AG04450 (cell line): ENCODE measurements at regions not wholly inside any gene's neighbourhood (a gene's known extent, or its start where the extent isn't known, plus 50 kb on each side); places are given as distances from the start of the nearest gene placed in this dataset.

Experiments
- CTCF ChIA-PET: fragments of 300-600, 350-600 bp; formaldehyde crosslinking; extraction: SDS; loops from one replicate; lab custom pipeline; 2022; ENCODE audit warnings: antibody characterized with exemption, inconsistent platforms; lab: Charles Lee
- POLR2A ChIA-PET: fragments of 350-600 bp; formaldehyde crosslinking; extraction: SDS; loops from one replicate; lab custom pipeline; 2021; ENCODE audit warnings: antibody characterized with exemption, inconsistent platforms; lab: Yijun Ruan, JAX
- DNase-seq: peaks from one replicate; pipeline ENCODE4 v3.0.0-alpha.2; 2011; ENCODE audit warnings: low read depth, low spot score
- H3K27ac ChIP-seq: one replicate; pipeline ENCODE4 v1.5.1; 2012; ENCODE audit warnings: low read depth, low read length, control low read depth
- H3K27me3 ChIP-seq: one replicate; pipeline ENCODE4 v1.6.0; 2012; ENCODE audit warnings: low read length; ENCODE audit not compliant: control insufficient read depth, insufficient read depth
- H3K4me3 ChIP-seq: 2 replicates; pipeline ENCODE4 v1.5.1; 2011; ENCODE audit warnings: mild to moderate bottlenecking, low read depth, low read length, control low read depth
- H3K9me3 ChIP-seq: 2 replicates; pipeline ENCODE4 v1.5.1; 2012; ENCODE audit warnings: low read length; ENCODE audit not compliant: control insufficient read depth, insufficient read depth
- CTCF ChIP-seq: IDR thresholded peaks from 2 replicates; pipeline ENCODE4 v1.5.1; 2011; ENCODE audit warnings: low read depth, low read length, control low read depth, inconsistent platforms

- POLR2A ChIA-PET: no interaction called here
- Histone ChIP-seq H3K27me3 (no peaks in the 10 kb centered on the region), H3K4me3 (no peak overlapping the region), H3K27ac (no peak overlapping the region), H3K9me3 (peaks cover 75% of the 10 kb centered on the region)
- no peak for TF ChIP-seq CTCF
- DNase-seq: no peak
- CTCF ChIA-PET: no interaction called here
Measured at GRCh38 chr14:104252256-104253215, 114.1 kb downstream of the KIF26A start.

- no peaks in the 10 kb centered on the region for H3K27me3 ChIP-seq
- H3K4me3 ChIP-seq: no peak overlapping the region
- no peak for DNase-seq
- ChIA-PET CTCF (no interaction called here), POLR2A (no interaction called here)
- no peak for TF ChIP-seq CTCF
- H3K9me3 ChIP-seq: peaks cover 68% of the 10 kb centered on the region
- H3K27ac ChIP-seq: no peak overlapping the region
Measured at GRCh38 chr14:104253223-104253822, 114.9 kb downstream of the KIF26A start.

GRCh38 chr14:104253901-104254353 lies 115.5 kb downstream of the KIF26A start:
- Histone ChIP-seq H3K9me3 (peaks cover 62% of the 10 kb centered on the region), H3K27me3 (no peaks in the 10 kb centered on the region), H3K4me3 (no peak overlapping the region), H3K27ac (no peak overlapping the region)
- CTCF ChIA-PET: no interaction called here
- no peak for DNase-seq
- POLR2A ChIA-PET: no interaction called here
- no peak for TF ChIP-seq CTCF

GRCh38 chr14:104254735-104255400 lies 116.5 kb downstream of the KIF26A start:
- TF ChIP-seq CTCF: no peak
- Histone ChIP-seq H3K27me3 (no peaks in the 10 kb centered on the region), H3K9me3 (peaks cover 56% of the 10 kb centered on the region), H3K4me3 (no peak overlapping the region), H3K27ac (no peak overlapping the region)
- CTCF ChIA-PET: no interaction called here
- POLR2A ChIA-PET: no interaction called here
- no peak for DNase-seq
